ENCODE measurements at regions not wholly inside any gene's neighbourhood (a gene's known extent, or its start where the extent isn't known, plus 50 kb on each side); places are given as distances from the start of the nearest gene placed in this dataset.

GRCh38 chr1:224874775-224875174, 54.7 kb upstream of the DNAH14 start:
- Histone ChIP-seq H2AFZ (replicated peaks; ENCODE audit: low read length, poor library complexity) (no peak overlapping the region), H4K91ac (ENCODE audit: insufficient read depth, low read depth, low read length) (no peak overlapping the region), H3K4me3 (ENCODE audit: insufficient read depth, low read depth, low read length) (no peak overlapping the region), H3K36me3 (ENCODE audit: control insufficient read depth, insufficient read depth, low read length) (no peaks in the 10 kb centered on the region), H2BK5ac (ENCODE audit: low read depth, low read length, poor library complexity, severe bottlenecking) (no peak overlapping the region), H3K27ac (ENCODE audit: insufficient read depth, low read length) (no peak overlapping the region), H3K4ac (ENCODE audit: low read depth, low read length) (no peak overlapping the region), H2BK20ac (ENCODE audit: low read depth, low read length) (no peak overlapping the region), H3K9me1 (ENCODE audit: insufficient read depth, low read length) (no peaks in the 10 kb centered on the region; the same call in 1 of the 2 replicates), H2BK15ac (ENCODE audit: low read depth, low read length) (no peak overlapping the region), H3K9me3 (ENCODE audit: control insufficient read depth, insufficient read depth, low read length) (no peaks in the 10 kb centered on the region), H2AK9ac (replicated peaks; ENCODE audit: low read depth, low read length, poor library complexity) (no peak overlapping the region), H2BK120ac (ENCODE audit: low read depth, low read length) (no peak overlapping the region), H3K27me3 (ENCODE audit: control insufficient read depth, insufficient read depth, low read length) (peaks cover 10% of the 10 kb centered on the region), H2AK5ac (ENCODE audit: low read depth, low read length) (no peak overlapping the region), H3K4me2 (ENCODE audit: low read depth, low read length) (no peak overlapping the region), H3K79me1 (ENCODE audit: low read depth in 1 of 2, low read length in 2 of 2) (no peaks in the 10 kb centered on the region), H3K14ac (replicated peaks; ENCODE audit: low read depth, low read length) (no peak overlapping the region), H4K20me1 (ENCODE audit: insufficient read depth, low read length) (no peaks in the 10 kb centered on the region), H3K23ac (ENCODE audit: low read depth, low read length) (no peak overlapping the region), H3K9ac (ENCODE audit: low read depth, low read length) (no peak overlapping the region), H3K4me1 (ENCODE audit: control insufficient read depth, insufficient read depth, low read length) (no peaks in the 10 kb centered on the region; the same call in 1 of the 2 replicates), H4K8ac (ENCODE audit: low read depth in 2 of 2, low read length in 2 of 2) (no peak overlapping the region), H4K5ac (ENCODE audit: low read depth, low read length) (no peak overlapping the region), H3K56ac (ENCODE audit: extremely low read depth, insufficient read depth, low read length) (no peak overlapping the region), H3K18ac (ENCODE audit: low read depth, low read length) (no peak overlapping the region)
- no TSS peak for BruUV-seq (replicated peaks)
- in situ Hi-C loops (cut with MboI; ENCODE audit: low sequenced_read_pairs) (no loop called here), dilution Hi-C loops (cut with HindIII; ENCODE audit: low sequenced_read_pairs, unreplicated experiment) (no loop called here), intact Hi-C loops (cut with micrococcal nuclease) (no loop called here)
- WGBS, 2 experiments (ENCODE audit: extremely low coverage in 2 of 2, insufficient read length in 1 of 2), result 80% methylated on average over 1 of the region's 7 CpGs; no CpG with 5 or more reads in 1 of the 2 experiments
- no peak for ATAC-seq (ENCODE audit: low read depth)
- CTCF ChIA-PET, result interaction anchor here (1.1 kb wide), 1 partner anchor 48 kb away, joined by 4 read pairs; no protein-coding TSS in a partner anchor
- POLR2A ChIA-PET (ENCODE audit: unreplicated experiment), result no interaction called here
- DNase-seq, result no peak
- TF ChIP-seq FOS (IDR thresholded peaks at IDR 0.05; ENCODE audit: low read depth, low read length), result no peak
- TF ChIP-seq BHLHE40 (IDR thresholded peaks at IDR 0.05; ENCODE audit: low read depth, low read length), result no peak
- no peak for TF ChIP-seq MAFK (IDR thresholded peaks at IDR 0.05; ENCODE audit: low read depth, low read length)
- TF ChIP-seq POLR2A (IDR thresholded peaks at IDR 0.05; ENCODE audit: low read depth, low read length), result no peak
- no peak for TF ChIP-seq MAZ (IDR thresholded peaks at IDR 0.05; ENCODE audit: borderline replicate concordance, low read depth, low read length)

All from IMR-90 (cell line).